GM23338 (cell line): ENCODE measurements at regions not wholly inside any gene's neighbourhood (a gene's known extent, or its start where the extent isn't known, plus 50 kb on each side); places are given as distances from the start of the nearest gene placed in this dataset.

Experiments
- ATAC-seq: fragments of 200-7000 bp; cut with Tn5 transposase; 3 replicates; pipeline ENCODE4 v1.9.1; 2020
- DNase-seq: peaks from one replicate; pipeline ENCODE4 v3.0.0-alpha.2; 2015; ENCODE audit warnings: low spot score
- H2AFZ ChIP-seq: fragments of 200-600 bp; sonication (generic); 2 replicates; pipeline ENCODE4 v1.8.0; 2016; ENCODE audit warnings: antibody characterized with exemption, mild to moderate bottlenecking, moderate library complexity
- H3F3A ChIP-seq: fragments of 200-600 bp; sonication (generic); replicated peaks from 2 replicates; pipeline ENCODE4 v1.8.0; 2017; ENCODE audit warnings: antibody characterized with exemption, mixed run types, low read depth
- H3K27ac ChIP-seq: fragments of 200-600 bp; sonication (generic); 2 replicates; pipeline ENCODE4 v1.6.1; 2016; ENCODE audit warnings: low read depth
- H3K27me3 ChIP-seq: fragments of 200-600 bp; sonication (generic); 2 replicates; pipeline ENCODE4 v1.8.0; 2016; ENCODE audit warnings: mild to moderate bottlenecking, mixed run types, moderate library complexity; ENCODE audit not compliant: insufficient read depth
- H3K36me3 ChIP-seq: fragments of 200-600 bp; sonication (generic); 2 replicates; pipeline ENCODE4 v1.8.0; 2016; ENCODE audit warnings: mild to moderate bottlenecking; ENCODE audit not compliant: insufficient read depth
- H3K4me1 ChIP-seq: fragments of 200-600 bp; sonication (generic); 2 replicates; pipeline ENCODE4 v1.8.0; 2016; ENCODE audit warnings: mild to moderate bottlenecking, moderate library complexity; ENCODE audit not compliant: insufficient read depth
- H3K4me2 ChIP-seq: fragments of 200-600 bp; sonication (generic); 2 replicates; pipeline ENCODE4 v1.7.1; 2017; ENCODE audit warnings: mixed run types
- H3K4me3 ChIP-seq: fragments of 200-600 bp; sonication (generic); 2 replicates; pipeline ENCODE4 v1.6.1; 2016; ENCODE audit warnings: mixed run types
- H3K79me2 ChIP-seq: fragments of 200-600 bp; sonication (generic); replicated peaks from 2 replicates; pipeline ENCODE4 v1.8.0; 2017; ENCODE audit warnings: mild to moderate bottlenecking; ENCODE audit not compliant: insufficient read depth
- H3K9me2 ChIP-seq: fragments of 200-600 bp; sonication (generic); 2 replicates; pipeline ENCODE4 v1.8.0; 2017; ENCODE audit not compliant: insufficient read depth
- H4K20me1 ChIP-seq: fragments of 200-600 bp; sonication (generic); replicated peaks from 2 replicates; pipeline ENCODE4 v1.8.0; 2017; ENCODE audit warnings: mild to moderate bottlenecking; ENCODE audit not compliant: insufficient read depth
- H3K27ac Mint-ChIP-seq: 2 replicates; pipeline ENCODE4 v1.8.0; 2020; ENCODE audit warnings: inconsistent platforms, mild to moderate bottlenecking, moderate library complexity, mixed read lengths
- H3K27me3 Mint-ChIP-seq: 3 replicates; pipeline ENCODE4 v1.8.0; 2022; ENCODE audit warnings: low read depth, mild to moderate bottlenecking, moderate library complexity, mixed read lengths, inconsistent platforms; ENCODE audit not compliant: insufficient read depth, poor library complexity
- H3K36me3 Mint-ChIP-seq: 3 replicates; pipeline ENCODE4 v1.8.0; 2021; ENCODE audit warnings: low read depth, mild to moderate bottlenecking, inconsistent platforms, moderate library complexity, mixed read lengths
- H3K4me1 Mint-ChIP-seq: 3 replicates; pipeline ENCODE4 v1.8.0; 2020; ENCODE audit warnings: mild to moderate bottlenecking, inconsistent platforms, mixed read lengths
- H3K4me3 Mint-ChIP-seq: 3 replicates; pipeline ENCODE4 v1.8.0; 2021; ENCODE audit warnings: moderate library complexity, mild to moderate bottlenecking, inconsistent platforms, mixed read lengths
- H3K9me3 Mint-ChIP-seq: 3 replicates; pipeline ENCODE4 v1.8.0; 2020; ENCODE audit warnings: moderate library complexity, mild to moderate bottlenecking, inconsistent platforms, mixed read lengths
- CREB1 ChIP-seq: fragments of 250-450 bp; sonication (Bioruptor Pico); IDR thresholded peaks from 2 replicates; pipeline ENCODE4 v1.5.0; 2020; ENCODE audit warnings: low read depth, mild to moderate bottlenecking, moderate library complexity
- CTCF ChIP-seq, 2 experiments: fragments of 200-600 bp in 1 of 2; sonication (generic) in 1 of 2; conservative IDR thresholded peaks; 2 replicates each; pipeline versions ENCODE4 v1.5.1 to v1.6.1; 2016 to 2017; ENCODE audit warnings: antibody characterized with exemption in 2 of 2, low read depth in 2 of 2, mild to moderate bottlenecking in 2 of 2, moderate library complexity in 1 of 2
- ETS1 ChIP-seq: IDR thresholded peaks from 2 replicates; pipeline ENCODE4 v1.6.1; 2016; ENCODE audit warnings: antibody characterized with exemption
- EZH2 ChIP-seq: fragments of 200-600 bp; sonication (generic); IDR thresholded peaks from one replicate; pipeline ENCODE4 v1.8.0; 2017; ENCODE audit warnings: antibody characterized with exemption, mild to moderate bottlenecking, low read depth; ENCODE audit not compliant: unreplicated experiment
- EZH2phosphoT487 ChIP-seq: fragments of 200-600 bp; sonication (generic); IDR thresholded peaks from one replicate; pipeline ENCODE4 v1.8.1; 2018; ENCODE audit warnings: antibody characterized with exemption; ENCODE audit not compliant: unreplicated experiment
- JUNB ChIP-seq: IDR thresholded peaks from one replicate; pipeline ENCODE4 v1.6.1; 2016; ENCODE audit warnings: antibody characterized with exemption; ENCODE audit not compliant: unreplicated experiment
- NANOG ChIP-seq: IDR thresholded peaks from 2 replicates; pipeline ENCODE4 v1.6.1; 2016; ENCODE audit warnings: antibody characterized with exemption, borderline replicate concordance
- POLR2AphosphoS5 ChIP-seq: IDR thresholded peaks from 2 replicates; pipeline ENCODE4 v1.6.1; 2016; ENCODE audit warnings: antibody characterized with exemption, low read depth
- REST ChIP-seq: IDR thresholded peaks from one replicate; pipeline ENCODE4 v1.6.1; 2018; ENCODE audit warnings: antibody characterized with exemption; ENCODE audit not compliant: unreplicated experiment
- STAT1 ChIP-seq: IDR thresholded peaks from one replicate; pipeline ENCODE4 v1.6.1; 2016; ENCODE audit warnings: antibody characterized with exemption; ENCODE audit not compliant: unreplicated experiment
- ZNF114 ChIP-seq: fragments of 250-450 bp; sonication (Bioruptor Pico); IDR thresholded peaks from 2 replicates; pipeline ENCODE4 v1.5.0; 2020; ENCODE audit warnings: mild to moderate bottlenecking, moderate library complexity
- ZNF331 ChIP-seq: fragments of 250-450 bp; sonication (Bioruptor Pico); IDR thresholded peaks from 2 replicates; pipeline ENCODE4 v1.5.0; 2020; ENCODE audit warnings: low read depth, mild to moderate bottlenecking, moderate library complexity
- ZNF462 ChIP-seq: fragments of 250-450 bp; sonication (Bioruptor Pico); IDR thresholded peaks from 2 replicates; pipeline ENCODE4 v1.5.0; 2020; ENCODE audit warnings: mild to moderate bottlenecking, moderate library complexity

GRCh38 chr2:230644356-230644935 lies 68.2 kb upstream of the CAB39 start:
- Histone ChIP-seq H3K27ac (no peak overlapping the region), H3K4me1 (no peaks in the 10 kb centered on the region), H3K4me2 (no peak overlapping the region), H3K36me3 (no peaks in the 10 kb centered on the region), H3K9me2 (no peaks in the 10 kb centered on the region), H2AFZ (no peak overlapping the region), H4K20me1 (no peaks in the 10 kb centered on the region), H3K79me2 (no peaks in the 10 kb centered on the region), H3K4me3 (no peak overlapping the region), H3F3A (no peaks in the 10 kb centered on the region), H3K27me3 (no peaks in the 10 kb centered on the region)
- Mint-ChIP-seq H3K36me3 (no peaks in the 10 kb centered on the region), H3K27me3 (no peaks in the 10 kb centered on the region), H3K4me3 (no peak overlapping the region), H3K4me1 (peaks cover 3% of the 10 kb centered on the region; the same call in 1 of the 3 replicates), H3K9me3 (no peaks in the 10 kb centered on the region), H3K27ac (no peak overlapping the region)
- DNase-seq = no peak
- TF ChIP-seq POLR2AphosphoS5 = no peak
- TF ChIP-seq ZNF462 (CRISPR knock-in tag) = no peak
- no peak for TF ChIP-seq EZH2phosphoT487
- no peak for TF ChIP-seq ZNF114 (CRISPR knock-in tag)
- TF ChIP-seq EZH2 = no peak
- TF ChIP-seq NANOG = no peak
- TF ChIP-seq CTCF (conservative IDR thresholded peaks at IDR 0.05; ENCODE audit: low read depth in 2 of 2) = no peak
- no peak for TF ChIP-seq REST
- no peak for TF ChIP-seq JUNB
- TF ChIP-seq CREB1 = no peak
- TF ChIP-seq ETS1 = no peak
- no peak for TF ChIP-seq STAT1
- no peak for TF ChIP-seq ZNF331 (CRISPR knock-in tag)
- ATAC-seq = no peak
